Breast epithelium (tissue), 3 donors: ENCODE measurements at regions not wholly inside any gene's neighbourhood (a gene's known extent, or its start where the extent isn't known, plus 50 kb on each side); places are given as distances from the start of the nearest gene placed in this dataset.

Experiments
- CTCF ChIP-seq, 3 donors: fragments of 450-650 bp; IDR thresholded peaks; one replicate each; pipeline ENCODE4 v1.5.1; 2016 to 2017; ENCODE audit warnings: antibody characterized with exemption in 3 of 3, mild to moderate bottlenecking in 3 of 3, moderate library complexity in 3 of 3
- POLR2AphosphoS5 ChIP-seq, 3 donors: sonication (generic); formaldehyde crosslinking; IDR thresholded peaks; one replicate each; pipeline ENCODE4 v1.6.1; 2017; ENCODE audit warnings: antibody characterized with exemption in 3 of 3

- TF ChIP-seq POLR2AphosphoS5 (IDR thresholded peaks at IDR 0.05) (no peak), CTCF (IDR thresholded peaks at IDR 0.05) (no peak)
These were observed 60.2 kb downstream of the ATOH1 start for GRCh38 chr4:93888768-93889167.
